Fibroblast of skin of back (primary cell): ENCODE measurements at regions not wholly inside any gene's neighbourhood (a gene's known extent, or its start where the extent isn't known, plus 50 kb on each side); places are given as distances from the start of the nearest gene placed in this dataset.
"Not testable (repeated sequence)": the region's sequence is repeated elsewhere in the genome, so short reads cannot be mapped to it uniquely, and the experiment has no call there.

ENCODE experiments used
- DNase-seq: peaks from one replicate; pipeline ENCODE4 v3.0.0-alpha.2; 2013

DNA sequence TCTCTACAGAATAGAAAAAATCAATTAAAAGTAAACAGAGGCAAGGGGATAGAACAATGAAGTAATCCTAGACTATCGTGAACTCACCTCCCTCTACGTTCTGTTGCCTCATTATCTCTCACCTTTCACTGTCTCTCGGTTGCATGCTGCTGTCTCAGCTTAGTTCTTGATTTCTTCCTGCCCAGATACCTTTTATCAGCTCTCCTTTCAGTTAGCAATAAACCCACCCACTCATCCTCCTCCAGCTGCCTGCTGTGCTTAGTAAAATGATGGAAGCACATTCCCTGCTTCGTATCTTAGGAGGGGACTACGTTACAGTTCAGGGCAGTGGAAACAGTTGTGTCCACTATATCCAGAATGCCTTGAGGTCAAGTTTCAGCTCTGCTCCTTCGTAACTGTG lies 1709.5 kb upstream of the AGA start:
- no peak for DNase-seq

GRCh38 chr4:179163147-179163546 lies 1720.9 kb upstream of the AGA start:
- no peak for DNase-seq

DNA sequence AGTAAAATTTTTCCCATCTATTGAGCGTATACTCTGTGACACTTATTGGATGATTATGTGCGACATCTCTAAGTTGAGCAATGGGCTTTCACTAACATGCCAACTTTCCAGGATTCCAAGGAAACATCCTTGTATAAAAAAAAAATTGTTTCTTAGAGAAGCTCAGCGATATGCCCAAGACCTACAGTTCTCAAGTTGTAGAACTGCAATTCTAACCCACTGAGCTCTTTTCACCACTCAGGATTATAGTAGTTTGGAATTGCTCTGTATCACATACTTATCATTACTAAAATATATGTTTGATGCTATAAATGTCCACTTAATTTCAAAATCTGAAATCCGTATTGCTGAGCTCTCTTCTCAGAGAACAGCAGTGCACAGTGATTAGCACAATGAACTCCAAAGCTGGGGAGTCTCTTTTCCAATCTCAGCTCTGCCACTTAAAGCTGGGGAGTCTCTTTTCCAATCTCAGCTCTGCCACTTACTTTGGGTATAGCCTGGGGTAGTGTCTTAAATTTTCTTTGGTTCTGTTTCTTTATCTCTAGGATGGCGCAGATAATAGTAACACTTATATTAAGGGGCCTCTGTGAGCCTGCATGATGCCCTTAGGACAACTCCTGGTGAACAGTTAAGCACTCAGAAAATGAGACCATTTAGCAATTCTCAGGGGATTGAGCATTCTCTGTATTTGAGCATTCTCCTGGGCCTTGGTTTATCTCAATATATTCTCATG lies 1722.2 kb upstream of the AGA start:
- DNase-seq: no peak

DNA sequence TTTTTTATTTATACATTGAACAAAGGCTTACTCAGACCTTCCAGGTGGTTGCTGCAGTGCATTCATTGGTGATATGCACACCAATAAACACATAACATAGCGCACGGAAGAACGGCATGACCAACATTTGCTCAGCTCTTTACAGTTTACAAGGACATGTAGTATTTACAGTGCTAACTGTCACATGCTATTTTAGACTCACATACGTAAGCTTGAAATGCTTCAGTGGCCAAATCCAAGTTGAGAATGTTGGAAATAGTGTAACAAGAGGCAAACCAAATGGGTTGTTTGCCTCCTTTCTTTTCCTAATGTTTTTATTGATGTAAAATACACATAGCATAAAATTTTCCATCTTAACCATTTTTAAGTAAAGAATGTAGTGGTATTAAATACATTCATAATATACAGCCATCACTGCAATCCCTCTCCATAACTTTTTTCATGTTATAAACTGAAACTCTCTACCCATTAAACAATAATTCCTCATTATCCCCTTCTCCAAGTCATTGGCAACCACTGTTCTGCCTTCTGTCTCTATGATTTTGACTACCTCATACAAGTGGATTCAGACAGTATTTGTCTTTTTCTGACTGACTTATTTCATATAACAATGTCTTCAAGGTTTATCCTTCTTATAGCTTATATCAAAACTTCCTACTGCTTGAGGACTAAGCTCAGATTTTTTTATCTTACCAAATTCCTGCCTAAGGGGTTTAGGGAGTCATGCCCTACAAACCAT lies 1722.9 kb upstream of the AGA start:
- no peak for DNase-seq

DNA sequence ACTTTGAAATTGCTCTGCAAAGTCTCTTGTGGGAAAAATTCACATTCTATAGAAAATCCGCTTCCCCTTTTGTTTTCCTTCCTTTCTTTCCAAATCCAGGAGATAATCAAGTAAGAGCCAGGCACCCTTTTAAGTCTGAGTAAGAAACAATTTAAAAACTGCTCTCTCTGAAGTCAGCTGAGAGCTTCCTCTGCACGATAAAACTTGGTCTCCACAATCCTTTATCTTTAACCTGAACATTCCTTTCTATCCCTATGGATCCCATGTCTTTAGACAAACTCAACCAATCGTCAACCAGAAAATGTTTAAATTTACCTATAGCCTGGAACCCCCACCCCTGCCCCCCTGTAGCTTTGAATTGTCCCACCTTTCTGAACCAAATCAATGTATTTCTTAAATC lies 1723.6 kb upstream of the AGA start:
- no peak for DNase-seq

DNA sequence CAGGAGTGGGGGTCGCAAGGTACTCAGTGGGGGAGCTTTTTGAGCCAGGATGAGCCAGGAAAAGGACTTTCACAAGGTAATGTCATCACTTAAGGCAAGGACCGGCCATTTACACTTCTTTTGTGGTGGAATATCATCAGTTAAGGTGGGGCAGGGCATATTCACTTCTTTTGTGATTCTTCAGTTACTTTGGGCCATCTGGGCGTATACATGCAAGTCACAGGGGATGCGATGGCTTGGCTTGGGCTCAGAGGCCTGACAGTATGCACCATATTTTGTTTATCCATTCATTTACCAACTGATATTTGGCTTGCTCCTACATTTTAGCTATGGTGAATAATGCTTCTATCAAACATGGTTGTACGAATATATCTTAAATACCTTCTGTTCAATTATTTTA lies 1728.1 kb upstream of the AGA start:
- DNase-seq: not testable (repeated sequence)

DNA sequence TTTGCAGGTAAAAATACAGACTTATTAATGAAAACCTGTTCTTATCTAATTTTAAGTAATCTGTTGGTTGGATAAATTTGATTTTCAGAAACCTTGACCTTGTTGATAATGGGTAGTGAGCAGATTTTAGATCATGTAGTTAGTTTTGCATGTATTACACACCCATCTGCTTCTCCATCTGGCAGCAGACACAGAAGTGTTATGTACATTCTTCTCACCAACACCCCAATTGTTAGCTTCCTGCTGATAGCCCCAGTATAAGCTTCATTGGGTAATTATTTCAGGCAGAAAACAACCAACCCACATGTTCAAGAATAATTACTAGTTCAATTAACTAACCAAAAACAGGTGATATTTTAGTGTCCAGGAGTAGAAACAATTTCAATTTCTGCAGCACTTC lies 1740.5 kb upstream of the AGA start:
- no peak for DNase-seq

- DNase-seq: no peak
Measured at GRCh38 chr4:179195887-179196286, 1753.7 kb upstream of the AGA start.

DNA sequence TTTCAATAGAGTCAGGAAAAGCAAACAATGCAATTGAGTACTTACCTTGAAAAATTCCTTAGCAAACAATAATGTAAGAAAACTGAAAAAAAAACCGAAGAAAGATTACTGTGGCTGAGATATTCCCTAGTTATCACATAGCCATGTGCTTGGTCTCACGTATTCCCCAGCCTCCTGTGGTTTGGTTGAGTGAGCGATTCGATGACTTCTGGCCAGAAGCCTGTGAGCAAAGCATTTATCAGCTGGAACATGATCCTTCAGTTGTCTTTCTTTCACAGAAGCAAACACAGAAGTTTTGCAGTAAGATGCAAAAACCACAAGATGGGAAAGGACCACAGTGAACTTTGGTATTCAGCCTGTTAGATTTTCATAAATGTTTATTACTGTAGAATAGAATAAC lies 1754.3 kb upstream of the AGA start:
- peak; percentile 19 for DNase-seq

DNA sequence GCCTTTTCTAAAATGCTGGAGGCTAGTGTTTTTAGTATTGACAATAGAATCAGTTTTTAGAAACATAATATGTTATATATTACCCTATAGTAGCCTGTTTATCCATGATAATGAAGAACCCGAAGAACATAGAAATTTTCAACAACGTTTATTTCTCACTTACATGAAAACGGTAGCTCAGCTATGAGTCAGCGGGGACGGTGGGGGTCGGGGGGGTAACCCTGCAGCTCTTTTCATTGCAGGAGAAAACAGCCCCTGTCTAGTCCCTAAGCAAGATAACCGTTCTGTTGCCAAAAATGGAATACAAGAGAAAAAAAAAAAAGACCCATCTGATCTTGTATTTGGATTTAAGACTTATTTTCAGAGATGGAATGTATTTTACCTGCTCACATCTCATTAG lies 1758.4 kb upstream of the AGA start:
- DNase-seq: no peak

DNA sequence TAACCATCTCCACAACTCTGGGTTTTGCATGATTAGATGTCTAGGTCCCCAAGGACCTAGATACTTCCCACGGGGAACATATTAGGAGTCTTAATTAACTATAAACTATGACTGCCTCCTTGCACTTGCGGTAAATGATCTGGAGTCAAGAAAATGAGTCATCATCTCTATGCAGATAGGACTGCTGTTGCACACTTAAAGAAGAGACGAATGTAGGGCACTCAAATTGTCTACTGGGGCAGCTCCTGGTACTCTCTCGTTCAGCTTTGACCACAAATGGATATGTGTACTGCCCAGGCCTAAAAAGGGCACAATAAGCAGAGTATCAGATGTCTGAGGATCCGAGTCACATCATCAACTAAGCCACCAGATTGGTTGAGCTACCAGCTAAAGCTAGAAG lies 1783.4 kb upstream of the AGA start:
- peak; percentile 1 for DNase-seq

- no peak for DNase-seq
Measured at GRCh38 chr4:179248821-179249220, 1806.6 kb upstream of the AGA start.

DNA sequence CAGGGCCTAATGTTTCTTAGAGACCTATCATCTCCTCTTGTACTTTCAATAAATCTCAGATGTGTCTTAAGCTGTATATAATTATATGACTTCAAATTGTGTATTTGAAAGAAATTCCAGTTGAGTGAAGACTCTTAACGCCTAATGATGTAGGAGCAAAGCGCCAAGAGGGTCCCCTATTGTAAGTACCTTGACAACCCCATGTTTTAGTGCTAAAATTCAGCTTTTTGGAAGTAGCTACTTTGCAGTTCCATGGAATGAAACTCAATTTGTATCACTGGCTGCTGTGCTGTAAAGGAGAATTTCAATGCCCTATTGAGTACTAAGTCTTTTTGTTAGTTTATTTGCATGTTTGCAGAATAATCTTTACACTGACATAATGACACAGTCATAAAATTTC lies 1826.6 kb upstream of the AGA start:
- DNase-seq: no peak

DNA sequence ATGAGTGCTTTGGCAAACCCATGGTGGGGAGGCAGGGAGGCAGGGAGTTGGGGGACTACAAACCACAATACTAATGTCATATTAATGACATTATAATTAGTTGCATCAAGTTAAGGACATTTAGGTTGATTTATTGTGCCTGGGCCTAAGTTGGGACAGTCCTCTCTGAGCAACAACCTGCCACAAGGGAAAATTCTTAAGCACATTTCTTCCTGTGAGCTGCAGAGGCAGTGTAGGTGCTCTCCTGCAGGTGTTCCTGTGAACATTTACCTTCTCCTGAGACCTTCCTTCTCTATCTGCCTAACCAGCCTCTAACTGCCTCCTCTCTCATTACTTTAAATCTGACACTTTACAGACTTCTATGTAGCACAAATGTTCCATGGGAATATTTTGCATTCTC lies 1830.0 kb upstream of the AGA start:
- no peak for DNase-seq

GRCh38 chr4:179278647-179279046 lies 1836.4 kb upstream of the AGA start:
- DNase-seq: no peak

DNA sequence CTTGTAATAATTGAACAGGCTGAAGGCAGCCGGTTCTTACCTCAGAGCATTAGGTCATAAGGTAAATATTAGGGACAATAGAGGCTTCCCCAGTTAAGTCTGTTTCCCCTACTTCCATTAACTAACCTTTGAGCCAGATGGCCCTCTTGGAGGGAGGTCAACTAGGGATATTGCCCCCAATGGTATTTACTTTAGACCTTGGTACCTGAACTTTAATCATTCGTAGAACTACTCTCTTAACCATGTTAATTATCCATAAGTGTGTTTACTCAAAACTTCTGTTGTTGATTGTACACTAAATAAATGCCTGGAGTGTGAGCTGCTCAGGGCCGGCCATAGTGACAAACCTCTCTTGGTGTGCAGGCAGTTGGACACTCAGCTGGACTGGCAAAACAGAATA lies 1843.5 kb upstream of the AGA start:
- DNase-seq: no peak

DNA sequence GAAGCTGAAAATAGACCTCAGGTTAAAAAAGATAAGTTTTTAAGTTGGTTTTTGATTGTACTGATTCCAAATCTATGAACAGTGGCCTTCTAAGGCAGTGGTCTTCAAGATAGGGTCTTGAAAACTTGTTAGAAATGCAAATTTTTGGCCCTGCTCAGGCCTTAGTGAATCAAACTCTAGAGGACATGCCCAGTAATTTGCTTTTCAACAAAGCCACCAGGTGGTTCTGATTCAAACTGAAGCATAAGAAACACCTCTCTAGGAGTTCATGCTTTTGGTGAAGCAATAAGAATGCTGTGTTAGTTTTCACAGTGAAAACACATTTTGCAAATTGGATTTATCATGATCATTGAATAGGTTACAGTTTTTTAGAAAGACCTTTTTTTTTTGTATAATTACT lies 1849.4 kb upstream of the AGA start:
- DNase-seq: no peak

- no peak for DNase-seq
Measured at GRCh38 chr4:179292468-179292867, 1850.2 kb upstream of the AGA start.

GRCh38 chr4:179307297-179308136 lies 1865.3 kb upstream of the AGA start:
- DNase-seq: peak; percentile 35

DNA sequence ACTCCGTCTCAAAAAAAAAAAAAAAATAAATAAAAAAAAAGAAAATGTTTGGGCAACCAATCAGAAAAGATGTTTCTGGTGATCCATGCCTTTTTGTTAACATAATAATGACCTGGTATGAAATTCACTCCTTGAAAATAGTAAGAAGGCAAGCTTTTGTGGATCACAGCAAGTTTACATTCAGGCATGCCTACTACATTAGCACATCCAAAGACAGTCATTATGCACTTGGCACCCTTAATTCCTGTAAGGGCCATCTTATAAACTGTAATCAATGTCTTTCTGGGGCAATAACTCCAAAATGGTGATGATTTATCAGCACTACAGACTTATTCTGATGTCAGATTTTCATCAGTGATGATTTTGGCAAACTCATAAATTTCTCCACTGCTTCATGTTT lies 1871.6 kb upstream of the AGA start:
- DNase-seq: no peak

DNA sequence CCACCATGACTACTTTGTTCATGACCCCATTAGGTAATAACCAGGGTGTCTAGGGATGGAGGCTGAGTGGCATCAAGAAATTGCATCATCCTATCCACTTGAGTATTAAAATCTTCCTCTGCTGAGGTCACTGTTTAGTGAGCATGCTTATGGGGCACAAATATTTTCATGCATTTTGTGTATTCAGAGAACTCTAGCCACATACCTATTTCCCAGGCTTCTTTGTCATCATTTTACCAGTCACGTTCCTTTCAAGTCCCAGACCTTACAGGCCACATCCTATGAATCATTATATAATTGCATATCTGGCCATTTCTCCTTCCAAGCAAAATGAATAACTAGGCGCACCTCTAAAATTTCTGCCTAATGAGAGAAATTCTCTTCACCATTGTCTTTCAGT lies 1882.9 kb upstream of the AGA start:
- no peak for DNase-seq

GRCh38 chr4:179328627-179329026 lies 1886.4 kb upstream of the AGA start:
- no peak for DNase-seq

GRCh38 chr4:179331362-179331761 lies 1889.1 kb upstream of the AGA start:
- DNase-seq: no peak

- no peak for DNase-seq
Measured at GRCh38 chr4:179344861-179345260, 1902.6 kb upstream of the AGA start.
